HepG2 (cell line): ENCODE measurements at regions not wholly inside any gene's neighbourhood (a gene's known extent, or its start where the extent isn't known, plus 50 kb on each side); places are given as distances from the start of the nearest gene placed in this dataset.

Experiments used
- ATAC-seq: fragments of 200-7000 bp; cut with Tn5 transposase; 3 replicates; pipeline ENCODE4 v1.9.1; 2020; ENCODE audit warnings: mild to moderate bottlenecking, moderate library complexity
- BruUV-seq: library from RNA; stranded (reverse); fragments of 400-500 nt; replicated peaks from 2 replicates; lab custom pipeline; 2021; lab: Mats Ljungman, UMichigan
- CTCF ChIA-PET: fragments of 300-600 bp; formaldehyde crosslinking; extraction: SDS; loops from one replicate; lab custom pipeline; 2021; ENCODE audit warnings: low total read pairs, inconsistent platforms, low intra/inter-chr PET ratio; lab: Yijun Ruan, JAX
- POLR2A ChIA-PET: fragments of 350-600 bp; sonication (Branson Sonifier 250); formaldehyde crosslinking; loops from one replicate; lab custom pipeline; 2020; ENCODE audit warnings: antibody characterized with exemption, inconsistent platforms; lab: Yijun Ruan, JAX
- DNase-seq: peaks from one replicate; pipeline ENCODE4 v3.0.0-alpha.2; 2015; ENCODE audit warnings: low spot score
- FAIRE-seq: peaks from 3 replicates; lab custom pipeline; 2011; peaks lifted over from hg19 to GRCh38; lab: Jason Lieb, UNC
- H2AFZ ChIP-seq: one replicate; pipeline ENCODE4 v1.6.1; 2011; ENCODE audit warnings: low read length, inconsistent platforms
- H3K27ac ChIP-seq: fragments of 300-600 bp; 3 replicates; pipeline ENCODE4 v1.8.0; 2011; ENCODE audit warnings: mixed run types, mild to moderate bottlenecking, mixed read lengths, low read length, inconsistent platforms; ENCODE audit not compliant: insufficient read depth; ENCODE audit errors: extremely low read length
- H3K27me3 ChIP-seq, 2 experiments: fragments of 200-600 bp in 1 of 2; 2 replicates in 1 of 2; 3 replicates in 1 of 2; pipeline versions ENCODE4 v1.6.0 to v1.8.0; 2011; ENCODE audit warnings: low read length in 2 of 2, mild to moderate bottlenecking in 2 of 2, moderate library complexity in 2 of 2, inconsistent platforms in 1 of 2; ENCODE audit not compliant: insufficient read depth in 2 of 2, control insufficient read depth in 1 of 2
- H3K36me3 ChIP-seq, 2 experiments: fragments of 200-600 bp in 1 of 2; replicated peaks in 1 of 2; 2 replicates in 1 of 2; 3 replicates in 1 of 2; pipeline versions ENCODE4 v1.5.1 to v1.8.0; 2011; ENCODE audit warnings: low read length in 2 of 2, inconsistent platforms in 1 of 2; ENCODE audit not compliant: insufficient read depth in 2 of 2, control insufficient read depth in 1 of 2
- H3K4me1 ChIP-seq: 2 replicates; pipeline ENCODE4 v1.5.1; 2012; ENCODE audit warnings: low read length, inconsistent platforms; ENCODE audit not compliant: insufficient read depth
- H3K4me2 ChIP-seq: 2 replicates; pipeline ENCODE4 v1.6.0; 2011; ENCODE audit warnings: low read depth, low read length, inconsistent platforms
- H3K4me3 ChIP-seq, 3 experiments: fragments of 200-600 bp in 1 of 3; sonication (generic), shearing (Covaris generic) in 1 of 3; replicated peaks in 1 of 3; 2 replicates each; pipeline ENCODE4 v1.5.1; 2011 to 2016; ENCODE audit warnings: low read length in 3 of 3, inconsistent platforms in 2 of 3, low read depth in 2 of 3, mild to moderate bottlenecking in 2 of 3, control low read depth in 1 of 3, mixed read lengths in 1 of 3; ENCODE audit not compliant: insufficient read depth in 1 of 3
- H3K79me2 ChIP-seq: one replicate; pipeline ENCODE4 v1.6.1; 2011; ENCODE audit warnings: low read length, inconsistent platforms; ENCODE audit not compliant: insufficient read depth
- H3K9ac ChIP-seq: 2 replicates; pipeline ENCODE4 v1.6.0; 2011; ENCODE audit warnings: mild to moderate bottlenecking, low read depth, low read length, inconsistent platforms; ENCODE audit not compliant: insufficient read depth
- H3K9me3 ChIP-seq: 2 replicates; pipeline ENCODE4 v1.5.1; 2012; ENCODE audit warnings: mild to moderate bottlenecking, low read length
- H4K20me1 ChIP-seq: 2 replicates; pipeline ENCODE4 v1.6.0; 2011; ENCODE audit warnings: inconsistent platforms, mild to moderate bottlenecking, low read length, moderate library complexity; ENCODE audit not compliant: insufficient read depth
- DNMT1 ChIP-seq: sonication (generic); formaldehyde crosslinking; IDR thresholded peaks from 2 replicates; pipeline ENCODE4 v1.5.1; 2020; ENCODE audit warnings: mild to moderate bottlenecking, missing genetic modification reagents
- FOXJ3 ChIP-seq: sonication (generic); formaldehyde crosslinking; IDR thresholded peaks from 2 replicates; pipeline ENCODE4 v1.4.0; 2020; ENCODE audit warnings: missing genetic modification reagents, mild to moderate bottlenecking, borderline replicate concordance
- IRX3 ChIP-seq: sonication (generic); formaldehyde crosslinking; IDR thresholded peaks from 2 replicates; pipeline ENCODE4 v1.8.1; 2023; ENCODE audit warnings: mild to moderate bottlenecking, low read depth, missing genetic modification reagents, borderline replicate concordance
- MED13 ChIP-seq: sonication (generic); formaldehyde crosslinking; IDR thresholded peaks from 2 replicates; pipeline ENCODE4 v1.5.0; 2020; ENCODE audit warnings: missing genetic modification reagents
- NFIB ChIP-seq: sonication (generic); formaldehyde crosslinking; IDR thresholded peaks from 2 replicates; pipeline ENCODE4 v1.9.0; 2021; ENCODE audit warnings: missing genetic modification reagents, mild to moderate bottlenecking, borderline replicate concordance
- SMAD3 ChIP-seq: sonication (generic); formaldehyde crosslinking; IDR thresholded peaks from 2 replicates; pipeline ENCODE4 v1.4.0; 2020; ENCODE audit warnings: missing genetic modification reagents
- ZNF136 ChIP-seq: sonication (generic); formaldehyde crosslinking; IDR thresholded peaks from 2 replicates; pipeline ENCODE4 v1.8.1; 2022; ENCODE audit warnings: low read depth, mild to moderate bottlenecking, moderate library complexity, missing genetic modification reagents
- ZNF598 ChIP-seq: sonication (generic); formaldehyde crosslinking; IDR thresholded peaks from 2 replicates; pipeline ENCODE4 v1.5.1; 2020; ENCODE audit warnings: mild to moderate bottlenecking, missing genetic modification reagents, borderline replicate concordance
- WGBS: methylation state at CpG from one replicate; pipeline ENCODE4 v1.1.6; 2017; ENCODE audit warnings: low lambda C conversion rate; 5-methylcytosine and 5-hydroxymethylcytosine counted together
- in situ Hi-C: cut with HindIII; loops from 2 replicates; pipeline ENCODE4 v1.10.0; 2017; ENCODE audit warnings: low pct_unique_long_range_greater_than_20kb; ENCODE audit not compliant: extremely low pct_ligation_motif_present
- intact Hi-C: fragments of 100-400 bp; cut with micrococcal nuclease; formaldehyde crosslinking; loops from one replicate; pipeline ENCODE4 v1.10.0; 2022; ENCODE audit not compliant: unreplicated experiment
- TF ChIP-seq, protein P1 (sequence below): IDR thresholded peaks from 2 replicates; pipeline ENCODE4 v1.6.1; 2016; ENCODE audit warnings: missing compliant biosample characterization, missing genetic modification reagents, borderline replicate concordance
- TF ChIP-seq, protein P2 (sequence below): sonication (generic); formaldehyde crosslinking; IDR thresholded peaks from 2 replicates; pipeline ENCODE4 v1.8.1; 2022; ENCODE audit warnings: mild to moderate bottlenecking, missing genetic modification reagents
- TF ChIP-seq, protein P3 (sequence below): sonication (generic); formaldehyde crosslinking; IDR thresholded peaks from 2 replicates; pipeline ENCODE4 v1.4.0; 2020; ENCODE audit warnings: missing genetic modification reagents, borderline replicate concordance
- TF ChIP-seq, protein P4 (sequence below): sonication (generic); formaldehyde crosslinking; IDR thresholded peaks from 2 replicates; pipeline ENCODE4 v1.4.0; 2020; ENCODE audit warnings: missing genetic modification reagents
- TF ChIP-seq, protein P5 (sequence below): sonication (generic); formaldehyde crosslinking; IDR thresholded peaks from 2 replicates; pipeline ENCODE4 v1.5.1; 2020; ENCODE audit warnings: missing genetic modification reagents, mild to moderate bottlenecking, borderline replicate concordance

DNA sequence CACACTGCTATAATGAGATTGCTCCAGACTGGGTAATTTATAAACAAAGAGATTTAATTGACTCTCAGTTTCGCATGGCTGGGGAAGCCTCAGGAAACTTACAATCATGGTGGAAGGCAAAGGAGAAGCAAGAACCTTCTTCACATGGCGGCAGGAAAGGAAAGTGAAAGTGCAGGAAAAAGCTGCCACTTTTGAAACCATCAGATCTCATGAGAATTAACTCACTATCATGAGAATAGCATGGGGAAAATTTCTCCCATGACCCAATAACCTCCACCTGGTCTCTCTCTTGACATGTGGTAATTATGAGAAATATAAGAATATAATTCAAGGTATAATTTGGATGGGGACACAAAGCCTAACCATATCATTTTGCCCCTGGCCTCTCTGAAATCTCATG is 884.2 kb downstream of the GLUD2 start (continued):
- TF ChIP-seq, protein P1, sequence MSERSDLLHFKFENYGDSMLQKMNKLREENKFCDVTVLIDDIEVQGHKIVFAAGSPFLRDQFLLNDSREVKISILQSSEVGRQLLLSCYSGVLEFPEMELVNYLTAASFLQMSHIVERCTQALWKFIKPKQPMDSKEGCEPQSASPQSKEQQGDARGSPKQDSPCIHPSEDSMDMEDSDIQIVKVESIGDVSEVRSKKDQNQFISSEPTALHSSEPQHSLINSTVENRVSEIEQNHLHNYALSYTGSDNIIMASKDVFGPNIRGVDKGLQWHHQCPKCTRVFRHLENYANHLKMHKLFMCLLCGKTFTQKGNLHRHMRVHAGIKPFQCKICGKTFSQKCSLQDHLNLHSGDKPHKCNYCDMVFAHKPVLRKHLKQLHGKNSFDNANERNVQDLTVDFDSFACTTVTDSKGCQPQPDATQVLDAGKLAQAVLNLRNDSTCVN (CRISPR knock-in tag): no peak
- TF ChIP-seq IRX3 (CRISPR knock-in tag) (no peak), SMAD3 (CRISPR knock-in tag) (no peak)

DNA sequence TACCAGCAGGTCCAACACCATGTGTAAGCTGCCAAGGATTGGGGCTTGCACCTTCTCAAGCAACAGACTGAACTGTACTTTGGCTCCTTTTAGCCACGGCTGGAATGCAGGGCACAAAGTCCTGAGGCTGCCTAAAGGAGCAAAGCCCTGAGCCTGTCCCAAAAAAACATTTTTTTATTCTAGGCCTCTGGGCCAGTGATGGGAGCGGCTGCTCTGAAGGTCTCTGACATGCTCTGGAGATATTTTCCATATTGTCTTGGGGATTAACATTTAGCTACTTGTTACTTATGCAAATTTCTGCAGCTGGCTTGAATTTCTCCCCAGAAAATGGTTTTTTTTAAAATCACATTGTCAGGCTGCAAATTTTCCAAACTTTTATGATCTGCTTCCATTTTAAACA is 885.3 kb downstream of the GLUD2 start:
- no peak overlapping the region for H3K9ac ChIP-seq
- intact Hi-C loops: no loop called here
- in situ Hi-C loops: no loop called here
- H3K79me2 ChIP-seq: no peaks in the 10 kb centered on the region
- ChIA-PET CTCF (no interaction called here), POLR2A (no interaction called here)
- no peak overlapping the region for H3K4me2 ChIP-seq
- FAIRE-seq: no peak
- H3K27ac ChIP-seq: no peak overlapping the region
- H3K27me3 ChIP-seq: no peaks in the 10 kb centered on the region
- no peak for ATAC-seq
- no peak for DNase-seq
- no peaks in the 10 kb centered on the region for H3K36me3 ChIP-seq
- BruUV-seq: no TSS peak
- no peak overlapping the region for H3K4me3 ChIP-seq
- WGBS: no CpG with 5 or more reads among the region's 2 CpGs
- peaks cover 11% of the 10 kb centered on the region; the same call in 1 of the 2 replicates for H3K9me3 ChIP-seq
- H3K4me1 ChIP-seq: no peaks in the 10 kb centered on the region
- H2AFZ ChIP-seq: no peak overlapping the region
- H4K20me1 ChIP-seq: no peaks in the 10 kb centered on the region
- TF ChIP-seq, protein P2, sequence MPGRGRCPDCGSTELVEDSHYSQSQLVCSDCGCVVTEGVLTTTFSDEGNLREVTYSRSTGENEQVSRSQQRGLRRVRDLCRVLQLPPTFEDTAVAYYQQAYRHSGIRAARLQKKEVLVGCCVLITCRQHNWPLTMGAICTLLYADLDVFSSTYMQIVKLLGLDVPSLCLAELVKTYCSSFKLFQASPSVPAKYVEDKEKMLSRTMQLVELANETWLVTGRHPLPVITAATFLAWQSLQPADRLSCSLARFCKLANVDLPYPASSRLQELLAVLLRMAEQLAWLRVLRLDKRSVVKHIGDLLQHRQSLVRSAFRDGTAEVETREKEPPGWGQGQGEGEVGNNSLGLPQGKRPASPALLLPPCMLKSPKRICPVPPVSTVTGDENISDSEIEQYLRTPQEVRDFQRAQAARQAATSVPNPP: no peak
- TF ChIP-seq, protein P3, sequence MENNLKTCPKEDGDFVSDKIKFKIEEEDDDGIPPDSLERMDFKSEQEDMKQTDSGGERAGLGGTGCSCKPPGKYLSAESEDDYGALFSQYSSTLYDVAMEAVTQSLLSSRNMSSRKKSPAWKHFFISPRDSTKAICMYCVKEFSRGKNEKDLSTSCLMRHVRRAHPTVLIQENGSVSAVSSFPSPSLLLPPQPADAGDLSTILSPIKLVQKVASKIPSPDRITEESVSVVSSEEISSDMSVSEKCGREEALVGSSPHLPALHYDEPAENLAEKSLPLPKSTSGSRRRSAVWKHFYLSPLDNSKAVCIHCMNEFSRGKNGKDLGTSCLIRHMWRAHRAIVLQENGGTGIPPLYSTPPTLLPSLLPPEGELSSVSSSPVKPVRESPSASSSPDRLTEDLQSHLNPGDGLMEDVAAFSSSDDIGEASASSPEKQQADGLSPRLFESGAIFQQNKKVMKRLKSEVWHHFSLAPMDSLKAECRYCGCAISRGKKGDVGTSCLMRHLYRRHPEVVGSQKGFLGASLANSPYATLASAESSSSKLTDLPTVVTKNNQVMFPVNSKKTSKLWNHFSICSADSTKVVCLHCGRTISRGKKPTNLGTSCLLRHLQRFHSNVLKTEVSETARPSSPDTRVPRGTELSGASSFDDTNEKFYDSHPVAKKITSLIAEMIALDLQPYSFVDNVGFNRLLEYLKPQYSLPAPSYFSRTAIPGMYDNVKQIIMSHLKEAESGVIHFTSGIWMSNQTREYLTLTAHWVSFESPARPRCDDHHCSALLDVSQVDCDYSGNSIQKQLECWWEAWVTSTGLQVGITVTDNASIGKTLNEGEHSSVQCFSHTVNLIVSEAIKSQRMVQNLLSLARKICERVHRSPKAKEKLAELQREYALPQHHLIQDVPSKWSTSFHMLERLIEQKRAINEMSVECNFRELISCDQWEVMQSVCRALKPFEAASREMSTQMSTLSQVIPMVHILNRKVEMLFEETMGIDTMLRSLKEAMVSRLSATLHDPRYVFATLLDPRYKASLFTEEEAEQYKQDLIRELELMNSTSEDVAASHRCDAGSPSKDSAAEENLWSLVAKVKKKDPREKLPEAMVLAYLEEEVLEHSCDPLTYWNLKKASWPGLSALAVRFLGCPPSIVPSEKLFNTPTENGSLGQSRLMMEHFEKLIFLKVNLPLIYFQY (CRISPR knock-in tag): no peak
- TF ChIP-seq, protein P4, sequence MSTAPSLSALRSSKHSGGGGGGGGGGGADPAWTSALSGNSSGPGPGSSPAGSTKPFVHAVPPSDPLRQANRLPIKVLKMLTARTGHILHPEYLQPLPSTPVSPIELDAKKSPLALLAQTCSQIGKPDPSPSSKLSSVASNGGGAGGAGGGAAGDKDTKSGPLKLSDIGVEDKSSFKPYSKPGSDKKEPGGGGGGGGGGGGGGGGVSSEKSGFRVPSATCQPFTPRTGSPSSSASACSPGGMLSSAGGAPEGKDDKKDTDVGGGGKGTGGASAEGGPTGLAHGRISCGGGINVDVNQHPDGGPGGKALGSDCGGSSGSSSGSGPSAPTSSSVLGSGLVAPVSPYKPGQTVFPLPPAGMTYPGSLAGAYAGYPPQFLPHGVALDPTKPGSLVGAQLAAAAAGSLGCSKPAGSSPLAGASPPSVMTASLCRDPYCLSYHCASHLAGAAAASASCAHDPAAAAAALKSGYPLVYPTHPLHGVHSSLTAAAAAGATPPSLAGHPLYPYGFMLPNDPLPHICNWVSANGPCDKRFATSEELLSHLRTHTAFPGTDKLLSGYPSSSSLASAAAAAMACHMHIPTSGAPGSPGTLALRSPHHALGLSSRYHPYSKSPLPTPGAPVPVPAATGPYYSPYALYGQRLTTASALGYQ: no peak
- TF ChIP-seq, protein P5, sequence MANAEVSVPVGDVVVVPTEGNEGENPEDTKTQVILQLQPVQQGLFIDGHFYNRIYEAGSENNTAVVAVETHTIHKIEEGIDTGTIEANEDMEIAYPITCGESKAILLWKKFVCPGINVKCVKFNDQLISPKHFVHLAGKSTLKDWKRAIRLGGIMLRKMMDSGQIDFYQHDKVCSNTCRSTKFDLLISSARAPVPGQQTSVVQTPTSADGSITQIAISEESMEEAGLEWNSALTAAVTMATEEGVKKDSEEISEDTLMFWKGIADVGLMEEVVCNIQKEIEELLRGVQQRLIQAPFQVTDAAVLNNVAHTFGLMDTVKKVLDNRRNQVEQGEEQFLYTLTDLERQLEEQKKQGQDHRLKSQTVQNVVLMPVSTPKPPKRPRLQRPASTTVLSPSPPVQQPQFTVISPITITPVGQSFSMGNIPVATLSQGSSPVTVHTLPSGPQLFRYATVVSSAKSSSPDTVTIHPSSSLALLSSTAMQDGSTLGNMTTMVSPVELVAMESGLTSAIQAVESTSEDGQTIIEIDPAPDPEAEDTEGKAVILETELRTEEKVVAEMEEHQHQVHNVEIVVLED (CRISPR knock-in tag): no peak
- no peak for TF ChIP-seq FOXJ3
- no peak for TF ChIP-seq NFIB
- TF ChIP-seq DNMT1 (CRISPR knock-in tag): no peak
- TF ChIP-seq MED13 (CRISPR knock-in tag): no peak
- no peak for TF ChIP-seq ZNF136
- TF ChIP-seq ZNF598 (CRISPR knock-in tag): no peak
